ENCODE measurements at regions not wholly inside any gene's neighbourhood (a gene's known extent, or its start where the extent isn't known, plus 50 kb on each side); places are given as distances from the start of the nearest gene placed in this dataset.

GRCh38 chr1:244199902-244200301 is 148.8 kb downstream of the ZBTB18 start:
- TF ChIP-seq ZNF317 (CRISPR knock-in tag; IDR thresholded peaks at IDR 0.05; ENCODE audit: borderline replicate concordance, low read depth) (no peak), USF1 (CRISPR knock-in tag; IDR thresholded peaks at IDR 0.05) (no peak), NFYB (CRISPR knock-in tag; conservative IDR thresholded peaks at IDR 0.05; ENCODE audit: low read depth) (no peak), FOXP1 (CRISPR knock-in tag; IDR thresholded peaks at IDR 0.05; ENCODE audit: borderline replicate concordance) (no peak), OVOL2 (CRISPR knock-in tag; IDR thresholded peaks at IDR 0.05; ENCODE audit: borderline replicate concordance) (no peak), HMGXB4 (CRISPR knock-in tag; IDR thresholded peaks at IDR 0.05) (no peak), CTCF (IDR thresholded peaks at IDR 0.05) (no peak), RORB (CRISPR knock-in tag; IDR thresholded peaks at IDR 0.05) (no peak), FOXJ3 (CRISPR knock-in tag; IDR thresholded peaks at IDR 0.05; ENCODE audit: borderline replicate concordance) (no peak)
